Left forelimb (tissue), 1 donor: ENCODE measurements at regions not wholly inside any gene's neighbourhood (a gene's known extent, or its start where the extent isn't known, plus 50 kb on each side); places are given as distances from the start of the nearest gene placed in this dataset.

Experiments
- DNase-seq: peaks from one replicate; pipeline ENCODE4 v3.0.0-alpha.2; 2018; ENCODE audit warnings: low spot score

- DNase-seq, result no peak
These were observed 50.8 kb upstream of the SLC39A10 start for GRCh38 chr2:195606179-195606578.

GRCh38 chr2:195604706-195605105 is 52.3 kb upstream of the SLC39A10 start:
- no peak for DNase-seq

- no peak for DNase-seq
These were observed 53.0 kb upstream of the SLC39A10 start for GRCh38 chr2:195603998-195604397.

- DNase-seq, result no peak
These were observed 53.6 kb upstream of the SLC39A10 start for GRCh38 chr2:195603408-195603807.

- no peak for DNase-seq
These were observed 54.3 kb upstream of the SLC39A10 start for GRCh38 chr2:195602687-195603086.

GRCh38 chr2:195601361-195601760 is 55.7 kb upstream of the SLC39A10 start:
- DNase-seq, result no peak

- no peak for DNase-seq
These were observed 56.2 kb upstream of the SLC39A10 start for GRCh38 chr2:195600778-195601177.

- no peak for DNase-seq
These were observed 60.2 kb upstream of the SLC39A10 start for GRCh38 chr2:195596840-195597239.

GRCh38 chr2:195595825-195596224 is 61.2 kb upstream of the SLC39A10 start:
- DNase-seq, result no peak

GRCh38 chr2:195594919-195595694 is 61.9 kb upstream of the SLC39A10 start:
- DNase-seq, result no peak

GRCh38 chr2:195594248-195594647 is 62.8 kb upstream of the SLC39A10 start:
- no peak for DNase-seq

GRCh38 chr2:195592105-195592504 is 64.9 kb upstream of the SLC39A10 start:
- DNase-seq, result no peak

GRCh38 chr2:195590861-195591205 is 66.2 kb upstream of the SLC39A10 start:
- no peak for DNase-seq

GRCh38 chr2:195590199-195590860 is 66.7 kb upstream of the SLC39A10 start:
- DNase-seq, result no peak

GRCh38 chr2:195587966-195588365 is 69.1 kb upstream of the SLC39A10 start:
- no peak for DNase-seq

GRCh38 chr2:195586062-195586714 is 70.8 kb upstream of the SLC39A10 start:
- DNase-seq, result no peak

GRCh38 chr2:195582188-195582587 is 74.8 kb upstream of the SLC39A10 start:
- no peak for DNase-seq

- no peak for DNase-seq
These were observed 77.1 kb upstream of the SLC39A10 start for GRCh38 chr2:195579776-195580555.

GRCh38 chr2:195575879-195576401 is 81.1 kb upstream of the SLC39A10 start:
- DNase-seq, result no peak

- DNase-seq, result no peak
These were observed 82.0 kb upstream of the SLC39A10 start for GRCh38 chr2:195575016-195575415.

GRCh38 chr2:195574312-195574711 is 82.7 kb upstream of the SLC39A10 start:
- no peak for DNase-seq
